IMR-90 (cell line): ENCODE measurements at regions not wholly inside any gene's neighbourhood (a gene's known extent, or its start where the extent isn't known, plus 50 kb on each side); places are given as distances from the start of the nearest gene placed in this dataset.

ENCODE experiments used
- ATAC-seq: fragments of 200-7000 bp; cut with Tn5 transposase; 2 replicates; pipeline ENCODE4 v1.9.1; 2020; ENCODE audit warnings: low read depth, mild to moderate bottlenecking, moderate library complexity
- BruUV-seq: library from RNA; stranded (reverse); fragments of 400-500 nt; replicated peaks from 2 replicates; lab custom pipeline; 2021; lab: Mats Ljungman, UMichigan
- CTCF ChIA-PET: fragments of 300-600 bp; formaldehyde crosslinking; extraction: SDS; loops from one replicate; lab custom pipeline; 2021; ENCODE audit warnings: antibody characterized with exemption; lab: Yijun Ruan, JAX
- POLR2A ChIA-PET: fragments of 300-600 bp; sonication (Branson Sonifier 250); formaldehyde crosslinking; loops from one replicate; lab custom pipeline; 2022; ENCODE audit warnings: antibody characterized with exemption; ENCODE audit not compliant: unreplicated experiment; lab: Charles Lee
- DNase-seq: peaks from one replicate; pipeline ENCODE4 v3.0.0; 2013
- H2AFZ ChIP-seq: replicated peaks from 2 replicates; pipeline ENCODE3; 2013; ENCODE audit warnings: low read length, mild to moderate bottlenecking; ENCODE audit not compliant: poor library complexity
- H2AK5ac ChIP-seq: 2 replicates; pipeline ENCODE4 v1.6.1; 2013; ENCODE audit warnings: low read depth, low read length, inconsistent platforms
- H2AK9ac ChIP-seq: replicated peaks from 2 replicates; pipeline ENCODE3; 2013; ENCODE audit warnings: mild to moderate bottlenecking, low read depth, low read length, moderate library complexity; ENCODE audit not compliant: poor library complexity
- H2BK120ac ChIP-seq: 2 replicates; pipeline ENCODE4 v1.6.1; 2013; ENCODE audit warnings: low read depth, low read length, inconsistent platforms
- H2BK15ac ChIP-seq: 3 replicates; pipeline ENCODE4 v1.6.1; 2013; ENCODE audit warnings: low read depth, low read length, inconsistent platforms
- H2BK20ac ChIP-seq: 2 replicates; pipeline ENCODE4 v1.6.1; 2013; ENCODE audit warnings: low read depth, mild to moderate bottlenecking, inconsistent platforms, low read length, moderate library complexity
- H2BK5ac ChIP-seq: 2 replicates; pipeline ENCODE4 v1.6.1; 2013; ENCODE audit warnings: mild to moderate bottlenecking, low read depth, low read length, inconsistent platforms; ENCODE audit not compliant: poor library complexity, severe bottlenecking
- H3K14ac ChIP-seq: replicated peaks from 2 replicates; pipeline ENCODE4 v1.6.1; 2013; ENCODE audit warnings: low read depth, low read length, inconsistent platforms
- H3K18ac ChIP-seq: 2 replicates; pipeline ENCODE4 v1.6.1; 2013; ENCODE audit warnings: low read depth, low read length, control low read depth
- H3K23ac ChIP-seq: 2 replicates; pipeline ENCODE4 v1.6.1; 2013; ENCODE audit warnings: low read depth, low read length, inconsistent platforms
- H3K27ac ChIP-seq: 2 replicates; pipeline ENCODE4 v1.5.1; 2013; ENCODE audit warnings: mild to moderate bottlenecking, control low read depth, low read length; ENCODE audit not compliant: insufficient read depth
- H3K27me3 ChIP-seq: 2 replicates; pipeline ENCODE4 v1.6.1; 2013; ENCODE audit warnings: low read length; ENCODE audit not compliant: control insufficient read depth, insufficient read depth
- H3K36me3 ChIP-seq: 2 replicates; pipeline ENCODE4 v1.6.1; 2013; ENCODE audit warnings: low read length, mixed read lengths; ENCODE audit not compliant: control insufficient read depth, insufficient read depth
- H3K4ac ChIP-seq: 2 replicates; pipeline ENCODE4 v1.6.1; 2013; ENCODE audit warnings: low read depth, low read length, inconsistent platforms
- H3K4me1 ChIP-seq: 2 replicates; pipeline ENCODE4 v1.6.1; 2013; ENCODE audit warnings: low read length, mixed read lengths; ENCODE audit not compliant: control insufficient read depth, insufficient read depth
- H3K4me2 ChIP-seq: 2 replicates; pipeline ENCODE4 v1.6.1; 2013; ENCODE audit warnings: low read depth, mild to moderate bottlenecking, control low read depth, low read length, moderate library complexity
- H3K4me3 ChIP-seq: 2 replicates; pipeline ENCODE4 v1.5.1; 2013; ENCODE audit warnings: low read depth, mild to moderate bottlenecking, control low read depth, low read length, moderate library complexity; ENCODE audit not compliant: insufficient read depth
- H3K56ac ChIP-seq: 2 replicates; pipeline ENCODE4 v1.6.1; 2013; ENCODE audit warnings: low read length, inconsistent platforms; ENCODE audit not compliant: insufficient read depth; ENCODE audit errors: extremely low read depth
- H3K79me1 ChIP-seq, 2 experiments: 2 replicates each; pipeline ENCODE4 v1.6.1; 2013; ENCODE audit warnings: low read length in 2 of 2, inconsistent platforms in 1 of 2, low read depth in 1 of 2
- H3K9ac ChIP-seq: 2 replicates; pipeline ENCODE4 v1.6.1; 2013; ENCODE audit warnings: low read depth, low read length, control low read depth
- H3K9me1 ChIP-seq: 2 replicates; pipeline ENCODE4 v1.6.1; 2013; ENCODE audit warnings: low read length, inconsistent platforms; ENCODE audit not compliant: insufficient read depth
- H3K9me3 ChIP-seq: 2 replicates; pipeline ENCODE4 v1.6.1; 2013; ENCODE audit warnings: low read length; ENCODE audit not compliant: control insufficient read depth, insufficient read depth
- H4K20me1 ChIP-seq: 2 replicates; pipeline ENCODE4 v1.6.1; 2013; ENCODE audit warnings: low read length, inconsistent platforms; ENCODE audit not compliant: insufficient read depth
- H4K5ac ChIP-seq: 2 replicates; pipeline ENCODE4 v1.6.1; 2013; ENCODE audit warnings: mild to moderate bottlenecking, low read depth, low read length, control low read depth
- H4K8ac ChIP-seq, 2 experiments: 2 replicates each; pipeline ENCODE4 v1.6.1; 2013; ENCODE audit warnings: low read depth in 2 of 2, low read length in 2 of 2, control low read depth in 1 of 2, inconsistent platforms in 1 of 2
- H4K91ac ChIP-seq: 2 replicates; pipeline ENCODE4 v1.6.1; 2013; ENCODE audit warnings: low read depth, low read length, inconsistent platforms; ENCODE audit not compliant: insufficient read depth
- BHLHE40 ChIP-seq: fragments of 150-350 bp; IDR thresholded peaks from 2 replicates; pipeline ENCODE4 v1.6.1; 2016; ENCODE audit warnings: mild to moderate bottlenecking, low read depth, low read length
- CHD1 ChIP-seq: IDR thresholded peaks from 2 replicates; pipeline ENCODE4 v1.6.1; 2012; ENCODE audit warnings: low read depth, low read length, improper control_type of control experiment
- CTCF ChIP-seq: conservative IDR thresholded peaks from 2 replicates; pipeline ENCODE4 v1.5.1; 2012; ENCODE audit warnings: mild to moderate bottlenecking, low read depth, low read length, improper control_type of control experiment
- MAFK ChIP-seq: IDR thresholded peaks from 2 replicates; pipeline ENCODE4 v1.6.1; 2012; ENCODE audit warnings: low read depth, low read length, improper control_type of control experiment
- MAZ ChIP-seq: IDR thresholded peaks from 2 replicates; pipeline ENCODE4 v1.6.1; 2012; ENCODE audit warnings: low read depth, mild to moderate bottlenecking, low read length, improper control_type of control experiment, moderate library complexity, borderline replicate concordance
- NFE2L2 ChIP-seq: fragments of 150-350 bp; IDR thresholded peaks from 2 replicates; pipeline ENCODE4 v1.6.1; 2016; ENCODE audit warnings: low read depth, mild to moderate bottlenecking, low read length
- POLR2A ChIP-seq: IDR thresholded peaks from 2 replicates; pipeline ENCODE4 v1.6.1; 2012; ENCODE audit warnings: mild to moderate bottlenecking, low read depth, low read length
- USF2 ChIP-seq: fragments of 150-350 bp; IDR thresholded peaks from 2 replicates; pipeline ENCODE4 v1.6.1; 2017; ENCODE audit warnings: mild to moderate bottlenecking, antibody characterized with exemption, low read length, low read depth
- WGBS, 2 experiments: methylation state at CpG; one replicate each; pipeline versions ENCODE4 v1.1.5 to v1.1.7; 2013; ENCODE audit warnings: missing lambda C conversion rate in 2 of 2; ENCODE audit not compliant: insufficient read length in 1 of 2; ENCODE audit errors: extremely low coverage in 2 of 2; 5-methylcytosine and 5-hydroxymethylcytosine counted together
- dilution Hi-C: fragments of 300-500 bp; cut with HindIII; formaldehyde crosslinking; loops from one replicate; pipeline ENCODE4 v1.14.3; 2018; ENCODE audit warnings: low sequenced_read_pairs; ENCODE audit not compliant: unreplicated experiment
- in situ Hi-C: fragments of 300-500 bp; cut with MboI; formaldehyde crosslinking; loops from 3 replicates; pipeline ENCODE4 v1.14.3; 2019; ENCODE audit warnings: low sequenced_read_pairs, inconsistent platforms, mixed read lengths
- intact Hi-C: fragments of 100-400 bp; cut with micrococcal nuclease; formaldehyde crosslinking; loops from 2 replicates; pipeline ENCODE4 v1.10.0; 2022

- 44% methylated on average over 3 of the region's 10 CpGs; no CpG with 5 or more reads in 1 of the 2 experiments for WGBS, 2 experiments
- H3K14ac ChIP-seq = no peak overlapping the region
- CTCF ChIA-PET = no interaction called here
Observed at GRCh38 chr10:7035126-7035761, 375.6 kb downstream of the SFMBT2 start.

More at GRCh38 chr10:7035126-7035761, 375.6 kb downstream of the SFMBT2 start:
- POLR2A ChIA-PET = no interaction called here
- H4K20me1 ChIP-seq = no peaks in the 10 kb centered on the region
- H3K4ac ChIP-seq = no peak overlapping the region
- H4K5ac ChIP-seq = no peak overlapping the region
- no peaks in the 10 kb centered on the region for H3K9me1 ChIP-seq
- H2BK20ac ChIP-seq = no peak overlapping the region
- no peak overlapping the region for H2AK5ac ChIP-seq
- intact Hi-C loops (no loop called here), in situ Hi-C loops (no loop called here), dilution Hi-C loops (no loop called here)
- H3K56ac ChIP-seq = no peak overlapping the region
- H2BK15ac ChIP-seq = no peak overlapping the region
- no peak overlapping the region for H3K4me2 ChIP-seq
- H3K9me3 ChIP-seq = no peaks in the 10 kb centered on the region
- H3K23ac ChIP-seq = no peak overlapping the region
- H3K9ac ChIP-seq = no peak overlapping the region
- no peaks in the 10 kb centered on the region for H3K27me3 ChIP-seq
- no peak overlapping the region for H3K4me3 ChIP-seq
- H2BK5ac ChIP-seq = no peak overlapping the region
- DNase-seq (no peak), ATAC-seq (no peak)
- H3K79me1 ChIP-seq = no peaks in the 10 kb centered on the region
- H3K36me3 ChIP-seq = no peaks in the 10 kb centered on the region
- TF ChIP-seq USF2 (no peak), POLR2A (no peak), MAFK (no peak), BHLHE40 (no peak), CTCF (no peak), MAZ (no peak), NFE2L2 (no peak), CHD1 (no peak)
- H2AFZ ChIP-seq = no peak overlapping the region
- no TSS peak for BruUV-seq
- no peak overlapping the region for H3K27ac ChIP-seq
- H3K18ac ChIP-seq = no peak overlapping the region
- no peak overlapping the region for H2AK9ac ChIP-seq
- H4K8ac ChIP-seq = no peak overlapping the region
- H4K91ac ChIP-seq = no peak overlapping the region
- H3K4me1 ChIP-seq = no peaks in the 10 kb centered on the region
- no peak overlapping the region for H2BK120ac ChIP-seq
